HG03521 (cell line): ENCODE measurements at regions not wholly inside any gene's neighbourhood (a gene's known extent, or its start where the extent isn't known, plus 50 kb on each side); places are given as distances from the start of the nearest gene placed in this dataset.

Source experiments
- ATAC-seq: cut with Tn5 transposase; IDR thresholded peaks from one replicate; pipeline ENCODE4 v1.9.1; 2021; ENCODE audit warnings: mild to moderate bottlenecking, moderate library complexity; ENCODE audit not compliant: unreplicated experiment

DNA sequence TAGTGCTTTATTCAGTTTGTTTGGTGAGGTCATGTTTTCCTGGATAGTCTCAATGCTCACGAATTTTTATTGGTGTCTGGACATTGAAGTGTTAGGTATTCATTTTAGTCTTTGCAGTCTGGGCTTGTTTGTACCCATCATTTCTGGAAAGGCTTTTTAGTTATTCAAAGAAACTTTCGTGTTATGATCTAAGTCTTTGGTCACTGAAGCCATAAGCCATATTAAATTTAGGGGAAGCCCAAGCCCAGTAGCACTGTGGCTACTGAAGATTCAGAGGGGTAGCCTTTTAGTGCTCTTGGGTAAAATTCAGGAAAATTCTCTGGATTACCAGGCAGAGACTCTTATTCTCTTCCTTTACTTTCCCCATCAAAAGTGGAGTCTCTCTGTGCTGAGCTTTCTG, 56.2 kb upstream of the PEX5L start:
- no peak for ATAC-seq

- no peak for ATAC-seq
Observed at GRCh38 chr3:180093535-180093934, 56.8 kb upstream of the PEX5L start.

DNA sequence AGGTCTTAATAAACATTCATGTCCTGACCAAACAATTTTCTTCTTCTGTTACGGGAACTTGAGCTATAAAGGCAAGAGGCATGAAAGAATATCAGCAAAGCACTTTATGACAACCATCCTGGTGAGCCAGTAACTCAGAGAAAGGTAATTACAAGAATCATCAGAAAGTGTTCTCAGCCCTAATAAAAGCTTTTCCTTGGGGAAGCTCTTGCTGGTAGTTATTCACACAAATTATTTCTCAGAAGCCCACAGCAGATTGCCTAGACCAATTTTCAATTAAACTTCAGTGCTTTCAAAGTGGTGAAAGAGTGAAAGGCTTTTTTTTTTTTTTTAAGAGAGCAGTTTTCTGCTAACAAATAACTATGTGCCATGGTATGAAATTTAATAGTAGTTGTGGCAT, 60.9 kb upstream of the PEX5L start:
- no peak for ATAC-seq

- ATAC-seq, result no peak
Observed at GRCh38 chr3:180102134-180102533, 65.4 kb upstream of the PEX5L start.

GRCh38 chr3:180102604-180103003, 65.9 kb upstream of the PEX5L start:
- no peak for ATAC-seq

DNA sequence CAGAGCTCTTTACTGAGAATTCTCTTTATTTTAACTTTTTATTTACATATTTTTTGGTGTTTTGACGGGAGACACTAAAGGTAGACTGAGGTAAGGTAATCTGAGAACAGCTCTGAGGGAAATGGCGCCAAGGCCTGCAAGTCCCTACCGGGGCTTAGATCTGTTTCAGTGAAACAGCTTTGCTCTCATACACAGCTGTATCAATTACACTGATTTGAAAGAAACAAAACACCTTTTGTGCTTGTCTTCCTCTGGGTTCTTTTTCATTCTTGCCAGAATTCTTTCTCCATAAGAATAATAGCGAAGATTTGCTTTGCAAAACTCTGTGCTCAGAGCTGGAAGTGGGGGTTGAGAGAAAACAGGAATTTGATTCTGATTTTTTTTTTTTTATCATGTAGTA, 79.5 kb upstream of the PEX5L start:
- ATAC-seq, result no peak

GRCh38 chr3:180116658-180117057, 79.9 kb upstream of the PEX5L start:
- no peak for ATAC-seq

- ATAC-seq, result no peak
Observed at GRCh38 chr3:180117381-180118163, 80.8 kb upstream of the PEX5L start.

DNA sequence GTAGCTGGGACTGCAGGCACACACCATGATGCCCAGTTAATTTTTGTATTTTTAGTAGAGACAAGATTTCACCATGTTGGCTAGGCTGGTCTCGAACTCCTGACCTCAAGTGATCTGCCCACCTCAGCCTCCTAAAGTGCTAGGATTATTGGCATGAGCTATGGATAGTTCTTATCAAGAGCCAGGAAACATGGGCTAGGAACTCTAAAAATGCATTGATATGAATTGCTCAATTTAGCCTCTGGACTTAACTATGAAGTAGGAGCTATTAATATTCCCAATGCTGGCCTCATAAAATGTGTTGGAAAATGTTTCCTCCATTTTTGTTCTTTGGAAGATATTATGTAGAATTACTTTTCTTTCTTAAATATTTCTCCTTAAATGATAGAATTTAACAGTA, 82.8 kb upstream of the PEX5L start:
- ATAC-seq, result no peak

- ATAC-seq, result no peak
Observed at GRCh38 chr3:180123928-180124327, 87.2 kb upstream of the PEX5L start.

- no peak for ATAC-seq
Observed at GRCh38 chr3:180131169-180131568, 94.4 kb upstream of the PEX5L start.

- no peak for ATAC-seq
Observed at GRCh38 chr3:180135101-180135500, 98.4 kb upstream of the PEX5L start.

- ATAC-seq, result no peak
Observed at GRCh38 chr3:180138871-180139270, 102.1 kb upstream of the PEX5L start.

- ATAC-seq, result no peak
Observed at GRCh38 chr3:180142041-180142440, 105.3 kb upstream of the PEX5L start.

DNA sequence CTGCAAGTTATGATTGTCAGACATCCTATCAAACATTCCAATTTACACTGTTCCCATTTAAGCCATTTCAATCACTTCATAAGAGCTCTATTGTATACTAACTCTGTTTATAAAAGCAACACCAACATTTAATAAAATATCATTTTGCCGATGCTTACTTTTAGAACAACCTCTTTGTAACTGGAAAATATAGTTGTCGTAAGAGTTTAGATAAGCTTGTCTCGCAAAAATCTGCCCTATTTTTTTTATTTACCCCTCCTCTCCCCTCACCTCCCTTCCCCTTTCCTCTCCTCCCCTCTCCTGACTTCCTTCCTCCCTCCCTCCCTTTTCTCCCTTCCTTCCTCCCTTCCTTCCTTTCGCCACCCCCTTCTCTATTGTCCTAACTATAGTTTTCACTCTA, 105.7 kb upstream of the PEX5L start:
- ATAC-seq, result no peak

DNA sequence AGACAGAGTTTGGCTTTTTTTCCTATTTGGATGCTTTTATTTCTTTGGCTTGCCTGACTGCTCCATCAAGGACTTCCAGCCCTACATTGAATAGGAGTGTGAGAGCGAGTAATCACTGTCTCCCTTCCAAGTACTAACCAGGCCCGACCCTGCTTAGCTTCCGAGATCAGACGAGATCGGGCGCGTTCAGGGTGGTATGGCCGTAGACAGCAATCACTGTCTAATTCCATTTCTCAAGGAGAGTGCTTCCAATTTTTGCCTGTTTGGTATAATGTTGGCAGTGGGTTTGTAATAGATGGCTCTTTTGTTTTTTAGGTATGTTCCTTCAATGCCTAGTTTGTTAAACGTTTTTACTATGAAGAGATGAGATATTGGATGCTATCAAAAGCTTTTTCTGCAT, 125.0 kb upstream of the PEX5L start:
- no peak for ATAC-seq

- ATAC-seq, result no peak
Observed at GRCh38 chr3:180175572-180175971, 138.8 kb upstream of the PEX5L start.

- ATAC-seq, result no peak
Observed at GRCh38 chr3:180176059-180176458, 139.3 kb upstream of the PEX5L start.

GRCh38 chr3:180177255-180177654, 140.5 kb upstream of the PEX5L start:
- ATAC-seq, result no peak

DNA sequence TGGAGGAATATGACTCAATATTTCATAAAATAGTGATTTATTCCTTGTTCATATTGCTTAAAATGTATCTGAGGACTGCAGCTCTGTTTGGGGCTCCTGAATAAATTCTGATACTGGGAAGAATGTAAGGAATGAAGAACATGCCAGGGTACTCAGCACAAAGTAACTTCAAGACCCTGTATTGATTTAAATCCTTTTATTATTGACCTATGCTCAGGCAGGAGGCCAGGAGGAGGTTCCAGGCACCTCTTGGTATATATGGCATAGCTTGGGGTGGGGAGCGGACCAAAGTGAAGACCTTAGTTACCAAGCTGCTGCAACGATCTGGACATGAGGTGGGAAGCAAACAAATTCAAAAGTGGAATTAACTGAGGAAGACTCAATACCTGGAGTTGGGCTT, 142.8 kb upstream of the PEX5L start:
- no peak for ATAC-seq

DNA sequence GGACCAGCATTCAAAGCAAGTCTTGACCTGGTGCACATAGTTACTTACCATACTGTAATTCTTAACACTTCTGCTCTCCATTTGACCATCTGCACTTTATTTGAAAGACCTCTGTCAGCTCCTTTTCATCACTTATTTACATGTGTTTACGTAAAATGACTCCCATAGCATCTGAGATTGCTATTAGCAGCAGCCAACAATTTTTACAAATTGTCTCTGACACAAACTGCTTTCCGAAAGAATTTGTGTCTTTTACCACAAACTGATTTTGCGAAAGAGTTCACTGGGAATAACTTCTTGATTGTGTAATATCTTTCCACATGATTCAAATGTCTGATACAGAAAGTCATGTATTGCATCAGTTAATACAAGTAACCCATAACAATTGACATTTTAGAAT, 144.1 kb upstream of the PEX5L start:
- no peak for ATAC-seq

DNA sequence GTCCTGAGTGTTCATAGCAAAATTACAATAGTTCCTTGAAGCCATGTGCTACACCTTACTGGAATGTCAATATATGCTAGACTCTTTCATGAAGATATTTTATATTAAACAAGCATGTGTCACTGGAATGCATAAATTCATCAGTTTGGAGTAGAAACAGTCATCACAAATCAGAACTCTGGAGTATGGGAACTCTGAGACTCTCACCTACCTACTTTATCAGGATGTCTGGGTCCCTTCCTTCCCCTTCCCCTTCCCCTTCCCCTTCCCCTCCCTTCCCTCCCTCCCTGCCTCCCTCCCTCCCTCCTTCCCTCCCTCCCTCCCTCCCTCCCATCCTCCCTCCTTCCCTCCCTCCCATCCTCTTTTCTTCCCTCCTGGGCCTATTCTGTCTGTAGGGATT, 144.7 kb upstream of the PEX5L start:
- ATAC-seq, result no peak

- no peak for ATAC-seq
Observed at GRCh38 chr3:180183346-180183745, 146.6 kb upstream of the PEX5L start.
